Endothelial cell of umbilical vein (primary cell): ENCODE measurements at regions not wholly inside any gene's neighbourhood (a gene's known extent, or its start where the extent isn't known, plus 50 kb on each side); places are given as distances from the start of the nearest gene placed in this dataset.

ENCODE experiments used
- BruUV-seq: library from RNA; stranded (reverse); fragments of 400-500 nt; replicated peaks from 2 replicates; lab custom pipeline; 2021; lab: Mats Ljungman, UMichigan
- CTCF ChIA-PET: fragments of 300-600, 350-600 bp; sonication (Branson Sonifier 250); formaldehyde crosslinking; loops from one replicate; lab custom pipeline; 2021; ENCODE audit warnings: antibody characterized with exemption, inconsistent platforms; lab: Charles Lee
- POLR2A ChIA-PET: fragments of 300-600, 350-600 bp; sonication (Branson Sonifier 250); formaldehyde crosslinking; loops from one replicate; lab custom pipeline; 2021; ENCODE audit warnings: antibody characterized with exemption, inconsistent platforms; lab: Charles Lee
- DNase-seq: peaks from one replicate; pipeline ENCODE4 v3.0.0-alpha.2; 2011; ENCODE audit warnings: low read depth, low spot score
- FAIRE-seq: peaks from 2 replicates; lab custom pipeline; 2011; peaks lifted over from hg19 to GRCh38; lab: Jason Lieb, UNC
- H2AFZ ChIP-seq: 2 replicates; pipeline ENCODE4 v1.6.0; 2012; ENCODE audit warnings: low read depth, low read length, control low read depth, inconsistent platforms
- H3K27ac ChIP-seq: 2 replicates; pipeline ENCODE4 v1.5.1; 2011; ENCODE audit warnings: low read depth, mild to moderate bottlenecking, control low read depth, low read length, moderate library complexity; ENCODE audit not compliant: insufficient read depth
- H3K27me3 ChIP-seq, 2 experiments: 2 replicates each; pipeline versions ENCODE4 v1.6.0 to v1.6.1; 2011; ENCODE audit warnings: low read length in 2 of 2, mixed read lengths in 1 of 2; ENCODE audit not compliant: control insufficient read depth in 2 of 2, insufficient read depth in 2 of 2
- H3K36me3 ChIP-seq, 2 experiments: 2 replicates in 1 of 2; 3 replicates in 1 of 2; pipeline ENCODE4 v1.5.1; 2011; ENCODE audit warnings: low read length in 2 of 2, mild to moderate bottlenecking in 1 of 2, moderate library complexity in 1 of 2; ENCODE audit not compliant: control insufficient read depth in 2 of 2, insufficient read depth in 2 of 2; ENCODE audit errors: extremely low read depth in 1 of 2
- H3K4me1 ChIP-seq: 3 replicates; pipeline ENCODE4 v1.5.1; 2011; ENCODE audit warnings: mild to moderate bottlenecking, low read length; ENCODE audit not compliant: control insufficient read depth, insufficient read depth; ENCODE audit errors: extremely low read depth
- H3K4me2 ChIP-seq: 2 replicates; pipeline ENCODE4 v1.6.1; 2011; ENCODE audit warnings: low read length, control low read depth, mixed read lengths; ENCODE audit not compliant: insufficient read depth
- H3K4me3 ChIP-seq, 3 experiments: fragments of 200-600 bp in 1 of 3; sonication (generic), shearing (Covaris generic) in 1 of 3; replicated peaks in 1 of 3; 2 replicates each; pipeline ENCODE4 v1.5.1; 2011 to 2016; ENCODE audit warnings: control low read depth in 3 of 3, low read length in 3 of 3, mild to moderate bottlenecking in 2 of 3, inconsistent platforms in 1 of 3, low read depth in 1 of 3, moderate library complexity in 1 of 3; ENCODE audit not compliant: insufficient read depth in 1 of 3
- H3K79me2 ChIP-seq: 2 replicates; pipeline ENCODE4 v1.6.0; 2012; ENCODE audit warnings: low read length, inconsistent platforms; ENCODE audit not compliant: control insufficient read depth, insufficient read depth
- H3K9ac ChIP-seq: replicated peaks from 2 replicates; pipeline ENCODE3; 2011; ENCODE audit warnings: low read length, control low read depth; ENCODE audit not compliant: insufficient read depth; ENCODE audit errors: extremely low read depth
- H3K9me1 ChIP-seq: replicated peaks from 3 replicates; pipeline ENCODE4 v1.6.0; 2011; ENCODE audit warnings: mild to moderate bottlenecking, low read length; ENCODE audit not compliant: control insufficient read depth, insufficient read depth; ENCODE audit errors: extremely low read depth
- H3K9me3 ChIP-seq: replicated peaks from 2 replicates; pipeline ENCODE4 v1.5.1; 2012; ENCODE audit warnings: low read length, inconsistent platforms; ENCODE audit not compliant: control insufficient read depth, insufficient read depth
- H4K20me1 ChIP-seq: replicated peaks from 2 replicates; pipeline ENCODE3; 2011; ENCODE audit warnings: mild to moderate bottlenecking, low read length; ENCODE audit not compliant: control insufficient read depth, insufficient read depth; ENCODE audit errors: extremely low read depth
- EZH2 ChIP-seq: IDR thresholded peaks from 2 replicates; pipeline ENCODE4 v1.6.1; 2012; ENCODE audit warnings: borderline replicate concordance, low read depth, mild to moderate bottlenecking, moderate library complexity, low read length, inconsistent platforms; ENCODE audit not compliant: severe bottlenecking
- FOS ChIP-seq: IDR thresholded peaks from 2 replicates; pipeline ENCODE4 v1.6.1; 2011; ENCODE audit warnings: mild to moderate bottlenecking, low read length, moderate library complexity, borderline replicate concordance; ENCODE audit not compliant: insufficient read depth
- GATA2 ChIP-seq: IDR thresholded peaks from 2 replicates; pipeline ENCODE4 v1.7.0; 2011; ENCODE audit warnings: low read depth, mild to moderate bottlenecking, moderate library complexity, mixed read lengths, low read length; ENCODE audit not compliant: insufficient read length, insufficient read depth
- JUN ChIP-seq: IDR thresholded peaks from 2 replicates; pipeline ENCODE4 v1.6.1; 2011; ENCODE audit warnings: borderline replicate concordance, low read depth; ENCODE audit not compliant: insufficient read length, insufficient read depth
- MYC ChIP-seq: IDR thresholded peaks from one replicate; pipeline ENCODE4 v1.6.1; 2011; ENCODE audit warnings: mild to moderate bottlenecking, low read depth, low read length
- POLR2A ChIP-seq: IDR thresholded peaks from 2 replicates; pipeline ENCODE4 v1.6.1; 2012; ENCODE audit warnings: low read depth, mild to moderate bottlenecking, control low read depth, low read length
- POLR2AphosphoS5 ChIP-seq: IDR thresholded peaks from 2 replicates; pipeline ENCODE4 v1.6.1; 2012; ENCODE audit warnings: low read depth, mild to moderate bottlenecking, control low read depth, low read length, moderate library complexity; ENCODE audit not compliant: insufficient read depth
- dilution Hi-C: fragments of 300-500 bp; cut with MboI; formaldehyde crosslinking; loops from one replicate; pipeline ENCODE4 v1.15.0; 2019; ENCODE audit warnings: low sequenced_read_pairs; ENCODE audit not compliant: extremely low pct_ligation_motif_present
- intact Hi-C: fragments of 100-400 bp; cut with micrococcal nuclease; formaldehyde crosslinking; loops from one replicate; pipeline ENCODE4 v1.10.0; 2022
- TF ChIP-seq, protein P1 (sequence below): IDR thresholded peaks from 2 replicates; pipeline ENCODE4 v1.6.1; 2011; ENCODE audit not compliant: insufficient read depth, insufficient read length
- TF ChIP-seq, protein P2 (sequence below), 2 donors: IDR thresholded peaks; 1 replicate in 1 of 2; 2 replicates in 1 of 2; pipeline ENCODE4 v1.5.1; 2011; ENCODE audit warnings: low read length in 2 of 2, mild to moderate bottlenecking in 2 of 2, moderate library complexity in 2 of 2, control low read depth in 1 of 2, inconsistent platforms in 1 of 2, low read depth in 1 of 2; ENCODE audit not compliant: insufficient read depth in 1 of 2; ENCODE audit errors: extremely low read depth in 1 of 2

DNA sequence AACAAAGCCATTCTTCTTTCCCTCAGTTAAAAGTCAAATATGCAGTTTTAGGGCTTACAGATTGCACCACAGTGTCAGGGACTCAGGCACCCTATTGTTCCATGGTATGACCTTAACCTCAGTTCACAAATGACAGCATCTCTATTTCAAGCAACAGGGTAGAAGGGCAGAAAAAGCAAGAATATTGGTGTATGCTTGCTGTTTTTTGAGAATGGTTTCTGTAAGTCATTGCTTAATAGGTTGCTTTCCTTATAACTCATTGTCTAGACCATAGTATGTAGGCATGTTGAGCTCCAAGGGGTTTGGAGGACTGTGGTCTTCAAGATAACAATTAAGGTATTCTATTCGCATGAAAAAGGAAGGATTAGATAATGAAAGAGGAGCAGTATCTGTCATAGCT is 183.5 kb upstream of the EDIL3 start:
- dilution Hi-C loops = no loop called here
- no peak for DNase-seq

More for the DNA sequence above, 183.5 kb upstream of the EDIL3 start:
- no peaks in the 10 kb centered on the region for H3K36me3 ChIP-seq
- no peaks in the 10 kb centered on the region for H3K27me3 ChIP-seq
- H4K20me1 ChIP-seq = no peaks in the 10 kb centered on the region
- POLR2A ChIA-PET = no interaction called here
- H3K9me1 ChIP-seq = no peaks in the 10 kb centered on the region
- BruUV-seq = no TSS peak
- TF ChIP-seq EZH2 = no peak
- TF ChIP-seq, protein P1, sequence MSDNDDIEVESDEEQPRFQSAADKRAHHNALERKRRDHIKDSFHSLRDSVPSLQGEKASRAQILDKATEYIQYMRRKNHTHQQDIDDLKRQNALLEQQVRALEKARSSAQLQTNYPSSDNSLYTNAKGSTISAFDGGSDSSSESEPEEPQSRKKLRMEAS = no peak
- TF ChIP-seq, protein P2, sequence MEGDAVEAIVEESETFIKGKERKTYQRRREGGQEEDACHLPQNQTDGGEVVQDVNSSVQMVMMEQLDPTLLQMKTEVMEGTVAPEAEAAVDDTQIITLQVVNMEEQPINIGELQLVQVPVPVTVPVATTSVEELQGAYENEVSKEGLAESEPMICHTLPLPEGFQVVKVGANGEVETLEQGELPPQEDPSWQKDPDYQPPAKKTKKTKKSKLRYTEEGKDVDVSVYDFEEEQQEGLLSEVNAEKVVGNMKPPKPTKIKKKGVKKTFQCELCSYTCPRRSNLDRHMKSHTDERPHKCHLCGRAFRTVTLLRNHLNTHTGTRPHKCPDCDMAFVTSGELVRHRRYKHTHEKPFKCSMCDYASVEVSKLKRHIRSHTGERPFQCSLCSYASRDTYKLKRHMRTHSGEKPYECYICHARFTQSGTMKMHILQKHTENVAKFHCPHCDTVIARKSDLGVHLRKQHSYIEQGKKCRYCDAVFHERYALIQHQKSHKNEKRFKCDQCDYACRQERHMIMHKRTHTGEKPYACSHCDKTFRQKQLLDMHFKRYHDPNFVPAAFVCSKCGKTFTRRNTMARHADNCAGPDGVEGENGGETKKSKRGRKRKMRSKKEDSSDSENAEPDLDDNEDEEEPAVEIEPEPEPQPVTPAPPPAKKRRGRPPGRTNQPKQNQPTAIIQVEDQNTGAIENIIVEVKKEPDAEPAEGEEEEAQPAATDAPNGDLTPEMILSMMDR (IDR thresholded peaks at IDR 0.05; ENCODE audit: extremely low read depth in 1 of 2, insufficient read depth in 1 of 2, low read depth in 1 of 2, low read length in 2 of 2) = no peak
- TF ChIP-seq FOS = no peak
- TF ChIP-seq POLR2AphosphoS5 = no peak
- no peak for TF ChIP-seq JUN
- TF ChIP-seq GATA2 = no peak
- TF ChIP-seq MYC = no peak
- TF ChIP-seq POLR2A = no peak
- no peak overlapping the region for H3K9ac ChIP-seq
- no peak overlapping the region for H3K4me3 ChIP-seq
- CTCF ChIA-PET = no interaction called here
- H3K27ac ChIP-seq = no peak overlapping the region
- H3K4me2 ChIP-seq = no peak overlapping the region
- H2AFZ ChIP-seq = no peak overlapping the region
- intact Hi-C loops = no loop called here
- H3K9me3 ChIP-seq = no peaks in the 10 kb centered on the region
- no peaks in the 10 kb centered on the region for H3K79me2 ChIP-seq
- H3K4me1 ChIP-seq = no peaks in the 10 kb centered on the region
- no peak for FAIRE-seq
